Activated CD4-positive, alpha-beta T cell treated with anti-CD3 and anti-CD28 coated beads, Interleukin-2, Interleukin-6, amounts not matched to agents 100 ng/mL and 50 ng/mL, durations not matched to agents 16 hours and 8 hours (primary cell): ENCODE measurements at regions not wholly inside any gene's neighbourhood (a gene's known extent, or its start where the extent isn't known, plus 50 kb on each side); places are given as distances from the start of the nearest gene placed in this dataset.
"Not testable (repeated sequence)": the region's sequence is repeated elsewhere in the genome, so short reads cannot be mapped to it uniquely, and the experiment has no call there.

Source experiments
- DNase-seq: peaks from one replicate; pipeline ENCODE4 v3.0.0-alpha.2; 2020

GRCh38 chr18:40168026-40168425 lies 1787.0 kb upstream of the PIK3C3 start:
- no peak for DNase-seq

DNA sequence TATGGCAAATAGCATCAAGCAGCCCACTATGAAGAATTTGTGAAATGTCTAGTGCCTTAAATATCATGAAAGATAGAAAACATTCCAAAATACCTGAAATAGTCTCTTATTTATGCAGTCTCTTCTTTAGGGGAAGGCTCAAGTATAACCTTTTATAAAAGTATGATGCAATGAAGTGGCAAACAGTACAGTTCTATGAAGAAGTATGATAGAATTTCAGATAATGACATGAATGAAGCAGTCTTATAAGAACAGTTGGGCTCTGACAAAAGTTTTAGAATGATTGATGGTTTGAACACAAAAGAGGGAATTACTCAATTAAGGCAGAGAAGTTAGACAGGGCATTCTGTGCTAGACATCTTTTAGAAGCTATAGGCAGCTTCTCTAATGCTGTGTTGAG lies 1791.8 kb upstream of the PIK3C3 start:
- DNase-seq, result no peak

DNA sequence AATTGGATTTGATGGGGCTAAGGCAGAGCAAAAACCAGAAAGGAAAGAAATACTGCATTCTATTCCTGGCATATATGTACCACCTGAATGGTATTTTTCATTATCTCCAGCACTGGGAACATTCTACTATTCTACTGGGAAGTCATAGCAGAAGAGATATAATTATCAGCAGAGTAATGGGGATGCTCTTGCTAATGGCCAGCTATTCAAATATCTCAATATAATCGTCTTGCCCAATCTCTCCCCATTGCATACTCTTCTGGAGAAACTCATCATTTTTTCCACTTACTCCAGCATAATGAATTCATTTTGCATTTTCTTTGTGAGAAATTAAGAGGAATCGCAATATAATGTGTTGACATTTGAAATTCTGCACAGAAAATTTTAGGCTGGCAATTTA lies 1794.7 kb upstream of the PIK3C3 start:
- no peak for DNase-seq

DNA sequence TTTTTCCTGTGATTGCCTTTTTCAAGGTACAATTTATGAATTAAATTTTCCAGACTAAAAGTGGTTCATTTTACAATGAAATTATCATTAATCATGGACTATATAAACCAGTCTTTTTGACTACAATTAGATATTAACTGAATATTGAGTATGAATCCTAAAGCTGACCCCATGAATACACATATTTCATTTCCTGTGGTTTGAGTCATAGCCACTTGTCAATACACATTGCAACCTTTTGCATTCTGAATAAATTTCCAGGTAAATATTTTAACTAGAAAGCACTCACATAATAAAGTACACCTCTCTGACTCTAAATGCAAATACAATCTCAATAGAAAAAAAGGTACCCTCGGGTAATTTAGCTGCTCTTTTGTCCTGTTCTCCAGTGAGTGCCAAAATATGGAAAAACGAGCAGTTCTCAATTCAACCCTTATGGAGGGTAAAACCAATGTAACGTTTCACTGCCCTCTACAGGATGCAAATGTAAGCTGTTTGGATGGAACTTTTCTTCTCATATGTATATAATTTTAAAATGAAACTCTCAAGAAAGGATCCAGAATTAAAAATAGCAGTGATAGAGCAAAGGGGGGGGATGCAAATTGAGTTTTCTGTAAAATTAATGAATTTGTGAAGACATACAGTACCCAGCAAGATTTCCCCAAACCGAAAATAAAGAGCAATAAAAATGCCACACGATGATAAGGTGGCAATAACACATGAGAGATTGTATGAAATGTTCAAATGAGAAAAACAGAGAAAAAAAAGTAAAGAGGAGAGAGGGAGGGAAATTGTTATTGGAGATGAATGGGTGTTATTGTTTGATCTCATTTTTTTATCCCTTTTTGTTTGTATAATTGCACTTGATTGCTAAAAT lies 1795.7 kb upstream of the PIK3C3 start:
- peak; percentile 4 for DNase-seq

- DNase-seq, result no peak
These were observed 1797.9 kb upstream of the PIK3C3 start for GRCh38 chr18:40157120-40157519.

GRCh38 chr18:40152859-40153258 lies 1802.2 kb upstream of the PIK3C3 start:
- DNase-seq, result no peak

- DNase-seq, result no peak
These were observed 1806.1 kb upstream of the PIK3C3 start for GRCh38 chr18:40148960-40149359.

- no peak for DNase-seq
These were observed 1821.8 kb upstream of the PIK3C3 start for GRCh38 chr18:40133253-40133652.

DNA sequence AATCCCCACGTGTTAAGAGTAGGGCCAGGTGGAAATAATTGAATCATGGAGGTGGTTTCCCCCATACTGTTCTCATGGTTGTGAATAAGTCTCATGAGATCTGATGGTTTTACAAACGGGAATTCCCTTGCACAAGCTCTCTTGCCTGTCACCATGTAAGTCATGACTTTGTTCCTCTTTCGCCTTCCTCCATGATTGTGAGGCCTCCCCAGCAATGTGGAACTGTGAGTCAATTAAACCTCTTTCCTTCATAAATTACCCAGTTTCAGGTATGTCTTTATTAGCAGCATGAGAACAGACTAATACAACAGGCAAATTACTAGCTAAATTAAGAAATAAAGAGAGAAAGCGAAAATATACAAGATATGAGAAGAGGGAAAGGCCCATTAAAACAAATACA lies 1822.6 kb upstream of the PIK3C3 start:
- not testable (repeated sequence) for DNase-seq

- DNase-seq, result no peak
These were observed 1830.9 kb upstream of the PIK3C3 start for GRCh38 chr18:40124107-40124506.

- DNase-seq, result no peak
These were observed 1834.1 kb upstream of the PIK3C3 start for GRCh38 chr18:40120796-40121391.

DNA sequence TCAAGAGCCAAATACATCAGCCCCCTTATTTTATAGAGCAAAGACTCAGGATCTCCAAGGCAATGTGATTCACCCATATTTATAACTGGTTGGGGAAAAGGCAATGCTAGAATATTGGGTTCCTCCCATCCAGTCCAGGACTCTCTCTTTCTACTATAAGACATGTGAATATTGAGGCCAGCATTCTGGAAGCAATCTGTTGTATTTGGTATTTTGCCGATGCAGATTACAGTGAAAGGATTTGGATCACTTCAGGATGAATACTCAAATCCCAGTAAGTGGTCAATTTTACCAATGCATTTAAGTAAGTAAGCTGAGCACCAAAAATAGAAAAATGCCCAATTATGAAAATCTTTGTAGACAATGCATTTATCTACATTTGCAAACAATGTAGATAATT lies 1834.7 kb upstream of the PIK3C3 start:
- DNase-seq, result no peak

GRCh38 chr18:40119581-40119980 lies 1835.5 kb upstream of the PIK3C3 start:
- not testable (repeated sequence) for DNase-seq

- DNase-seq, result no peak
These were observed 1844.6 kb upstream of the PIK3C3 start for GRCh38 chr18:40110455-40110854.

- DNase-seq, result no peak
These were observed 1845.6 kb upstream of the PIK3C3 start for GRCh38 chr18:40109252-40110049.

GRCh38 chr18:40108596-40108995 lies 1846.4 kb upstream of the PIK3C3 start:
- DNase-seq, result no peak

- DNase-seq, result no peak
These were observed 1852.1 kb upstream of the PIK3C3 start for GRCh38 chr18:40102903-40103302.

GRCh38 chr18:40099641-40100040 lies 1855.4 kb upstream of the PIK3C3 start:
- no peak for DNase-seq

DNA sequence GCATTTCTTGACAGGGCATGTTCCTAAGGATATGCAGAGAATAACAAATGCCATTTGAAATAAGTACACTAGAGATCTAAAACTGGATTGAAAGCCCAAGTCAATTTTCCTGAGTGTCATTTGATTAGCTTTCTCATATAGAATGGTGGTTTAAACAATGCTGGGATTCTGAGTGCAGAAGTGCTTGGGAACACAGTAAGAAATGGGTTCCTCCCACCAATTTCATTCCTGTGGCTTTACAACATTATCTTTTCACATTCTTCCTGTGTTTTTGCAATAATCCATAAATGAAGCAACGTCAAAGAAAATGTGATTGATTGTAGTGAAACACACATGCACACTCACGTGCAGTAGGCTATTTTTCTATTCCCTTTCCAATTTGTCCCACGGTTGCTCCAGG lies 1858.4 kb upstream of the PIK3C3 start:
- no peak for DNase-seq

DNA sequence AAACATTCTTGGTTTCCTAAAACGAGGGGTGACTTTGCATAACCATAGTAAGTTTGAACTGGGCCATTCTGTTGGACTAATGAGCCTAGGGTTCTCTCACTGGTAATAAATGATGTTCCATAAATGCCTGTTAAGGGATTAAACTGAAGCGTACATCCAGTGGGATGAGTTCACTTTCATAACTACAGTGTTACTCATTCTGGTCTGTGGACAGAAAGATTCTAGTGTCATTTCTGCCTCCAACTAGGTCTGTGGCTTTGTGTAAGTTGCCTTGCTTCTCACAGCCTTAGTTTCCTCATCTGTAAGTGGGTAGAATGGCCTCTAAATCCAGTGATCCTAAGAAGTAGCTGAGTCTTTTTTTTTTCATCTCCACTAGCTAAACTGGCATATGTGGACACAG lies 1860.6 kb upstream of the PIK3C3 start:
- DNase-seq, result no peak

GRCh38 chr18:40088130-40088529 lies 1866.9 kb upstream of the PIK3C3 start:
- DNase-seq, result no peak

DNA sequence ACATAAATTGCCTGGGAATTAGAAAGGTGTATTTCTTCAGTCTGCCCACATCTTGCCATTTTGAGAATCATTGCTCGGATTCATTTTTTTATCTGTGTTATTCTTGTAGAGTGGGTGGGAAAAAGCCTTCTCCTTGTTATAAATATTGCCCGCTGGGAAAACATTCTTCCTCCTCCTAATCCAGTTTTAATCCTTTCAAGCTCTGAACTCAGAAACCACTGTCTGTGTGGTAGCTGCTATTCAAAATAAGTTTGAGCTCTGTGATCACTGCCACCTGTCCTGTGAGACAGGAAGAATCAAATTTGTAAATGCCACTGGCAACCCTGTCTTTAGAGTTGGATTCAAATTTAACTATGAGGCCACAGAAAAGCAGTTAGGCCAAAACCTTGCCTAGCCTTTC lies 1875.2 kb upstream of the PIK3C3 start:
- no peak for DNase-seq

DNA sequence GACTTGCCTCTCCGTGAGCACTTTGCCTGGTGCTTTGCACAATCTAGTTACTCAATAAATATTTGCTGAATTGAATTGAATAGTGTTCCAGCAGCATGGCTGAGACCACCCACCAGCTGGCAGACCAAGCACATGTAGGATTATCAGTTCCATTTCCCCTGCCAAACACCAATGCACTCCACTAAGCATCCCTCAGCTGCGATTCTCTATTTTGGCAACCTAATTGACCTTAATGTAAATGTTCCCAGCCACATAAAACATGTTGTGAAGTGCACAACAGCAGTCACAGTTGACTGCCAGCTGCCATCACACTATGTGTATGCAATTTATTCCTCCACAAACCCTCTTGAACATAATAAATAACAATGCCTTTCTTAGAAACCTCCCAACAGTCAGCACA lies 1879.4 kb upstream of the PIK3C3 start:
- DNase-seq, result no peak

- no peak for DNase-seq
These were observed 1882.3 kb upstream of the PIK3C3 start for GRCh38 chr18:40072761-40073160.
